Effector memory CD8-positive, alpha-beta T cell (primary cell): ENCODE measurements at regions not wholly inside any gene's neighbourhood (a gene's known extent, or its start where the extent isn't known, plus 50 kb on each side); places are given as distances from the start of the nearest gene placed in this dataset.

Experiments used
- ATAC-seq: fragments of 150-1000 bp; cut with Tn5 transposase; replicated peaks from 2 replicates; pipeline ENCODE4 v1.10.0; 2021; ENCODE audit warnings: mild to moderate bottlenecking, moderate library complexity
- DNase-seq, 3 experiments: peaks; one replicate each; pipeline ENCODE4 v3.0.0; 2021
- H3K27ac Mint-ChIP-seq, 2 donors: one replicate each; pipeline ENCODE4 v1.8.0; 2022; ENCODE audit warnings: mild to moderate bottlenecking in 2 of 2, mixed read lengths in 2 of 2, moderate library complexity in 2 of 2
- H3K27me3 Mint-ChIP-seq, 2 donors: one replicate each; pipeline ENCODE4 v1.8.0; 2022; ENCODE audit warnings: mixed read lengths in 2 of 2
- H3K36me3 Mint-ChIP-seq: one replicate; pipeline ENCODE4 v1.8.0; 2022; ENCODE audit warnings: mild to moderate bottlenecking, moderate library complexity, mixed read lengths; ENCODE audit not compliant: insufficient read depth
- H3K4me1 Mint-ChIP-seq, 2 donors: one replicate each; pipeline ENCODE4 v1.8.0; 2022; ENCODE audit warnings: low read depth in 2 of 2, mixed read lengths in 2 of 2
- H3K4me3 Mint-ChIP-seq, 2 donors: one replicate each; pipeline ENCODE4 v1.8.0; 2022; ENCODE audit warnings: mild to moderate bottlenecking in 2 of 2, mixed read lengths in 2 of 2, moderate library complexity in 2 of 2
- H3K9me3 Mint-ChIP-seq, 2 donors: one replicate each; pipeline ENCODE4 v1.8.0; 2022; ENCODE audit warnings: mixed read lengths in 2 of 2

DNA sequence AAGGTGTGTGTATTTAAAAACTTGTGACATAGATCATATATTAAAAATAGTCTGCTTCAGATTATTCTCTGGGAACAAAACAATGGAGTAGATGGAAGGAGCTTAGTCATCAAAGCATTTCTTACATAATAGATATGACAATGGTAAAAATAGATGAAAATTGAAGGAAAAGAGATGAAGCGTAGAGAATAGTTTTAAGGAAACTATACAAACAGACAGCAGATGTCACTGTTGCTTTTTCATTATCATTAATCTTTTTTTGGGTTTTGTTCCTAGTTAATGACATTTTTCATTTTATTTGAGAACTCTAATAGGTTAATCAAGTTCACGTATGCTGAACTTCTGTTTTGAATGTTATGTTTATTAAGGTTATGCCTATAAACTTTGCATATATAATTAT, 149.2 kb upstream of the FBXO33 start:
- H3K4me1 Mint-ChIP-seq: no peaks in the 10 kb centered on the region
- no peaks in the 10 kb centered on the region for H3K27me3 Mint-ChIP-seq
- ATAC-seq (no peak), DNase-seq (no peak)
- H3K4me3 Mint-ChIP-seq: no peak overlapping the region
- H3K27ac Mint-ChIP-seq: no peak overlapping the region
- H3K9me3 Mint-ChIP-seq: peaks cover 0 to 5% of the 10 kb centered on the region in 2 donors
- no peaks in the 10 kb centered on the region for H3K36me3 Mint-ChIP-seq

- DNase-seq (no peak), ATAC-seq (no peak)
- no peak overlapping the region for H3K27ac Mint-ChIP-seq
- peaks cover 0 to 8% of the 10 kb centered on the region in 2 donors for H3K9me3 Mint-ChIP-seq
- H3K4me3 Mint-ChIP-seq: no peak overlapping the region
- H3K36me3 Mint-ChIP-seq: no peaks in the 10 kb centered on the region
- no peaks in the 10 kb centered on the region for H3K4me1 Mint-ChIP-seq
- H3K27me3 Mint-ChIP-seq: no peaks in the 10 kb centered on the region
Observed at GRCh38 chr14:39580696-39581095, 148.5 kb upstream of the FBXO33 start.

DNA sequence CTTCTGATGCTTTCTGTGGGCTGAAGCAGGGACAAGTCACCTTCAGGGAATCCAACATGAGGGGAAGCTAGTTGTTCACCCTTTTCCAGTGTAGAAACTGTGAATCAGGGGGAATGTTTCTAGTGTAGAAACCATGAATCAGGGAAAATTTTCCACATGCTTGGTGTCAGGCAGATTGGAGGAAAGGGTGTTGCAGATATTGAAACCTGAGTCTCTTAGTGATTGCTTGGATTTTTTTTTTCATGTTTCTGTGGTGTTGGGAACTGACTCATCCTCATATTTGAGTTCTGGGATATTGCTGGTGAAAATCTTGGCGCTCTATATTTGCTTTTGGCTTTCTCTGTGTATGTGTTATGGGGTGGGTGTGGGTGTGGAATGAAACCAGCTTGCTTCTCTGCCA, 144.5 kb upstream of the FBXO33 start:
- H3K27ac Mint-ChIP-seq: no peak overlapping the region
- no peaks in the 10 kb centered on the region for H3K27me3 Mint-ChIP-seq
- no peak overlapping the region for H3K4me3 Mint-ChIP-seq
- ATAC-seq (no peak), DNase-seq (no peak)
- peaks cover 8 to 13% of the 10 kb centered on the region in 2 donors for H3K9me3 Mint-ChIP-seq
- H3K36me3 Mint-ChIP-seq: no peaks in the 10 kb centered on the region
- no peaks in the 10 kb centered on the region for H3K4me1 Mint-ChIP-seq

DNA sequence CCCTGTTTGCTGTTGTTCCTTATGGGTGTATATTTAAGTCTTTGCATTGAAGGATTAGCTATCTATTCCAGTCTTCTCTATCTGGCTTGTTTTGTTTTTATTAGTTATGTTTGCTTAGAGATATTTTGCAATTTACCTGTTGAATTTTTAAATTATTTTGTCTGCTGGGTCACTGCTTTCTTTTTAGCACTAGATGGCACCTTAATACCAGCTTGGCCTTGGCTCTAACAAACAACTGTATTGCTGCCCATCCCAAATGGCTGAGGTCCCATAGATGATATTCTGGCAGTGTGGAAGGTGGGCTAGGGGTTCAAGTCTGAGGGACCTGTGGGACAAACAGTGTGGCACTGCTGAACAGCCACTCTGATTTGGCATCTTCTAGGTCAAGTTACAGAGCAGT, 144.0 kb upstream of the FBXO33 start:
- DNase-seq: no peak
- H3K9me3 Mint-ChIP-seq: peaks cover 8 to 13% of the 10 kb centered on the region in 2 donors
- H3K27me3 Mint-ChIP-seq: no peaks in the 10 kb centered on the region
- ATAC-seq: no peak
- H3K27ac Mint-ChIP-seq: no peak overlapping the region
- H3K4me3 Mint-ChIP-seq: no peak overlapping the region
- H3K4me1 Mint-ChIP-seq: no peaks in the 10 kb centered on the region
- H3K36me3 Mint-ChIP-seq: no peaks in the 10 kb centered on the region

DNA sequence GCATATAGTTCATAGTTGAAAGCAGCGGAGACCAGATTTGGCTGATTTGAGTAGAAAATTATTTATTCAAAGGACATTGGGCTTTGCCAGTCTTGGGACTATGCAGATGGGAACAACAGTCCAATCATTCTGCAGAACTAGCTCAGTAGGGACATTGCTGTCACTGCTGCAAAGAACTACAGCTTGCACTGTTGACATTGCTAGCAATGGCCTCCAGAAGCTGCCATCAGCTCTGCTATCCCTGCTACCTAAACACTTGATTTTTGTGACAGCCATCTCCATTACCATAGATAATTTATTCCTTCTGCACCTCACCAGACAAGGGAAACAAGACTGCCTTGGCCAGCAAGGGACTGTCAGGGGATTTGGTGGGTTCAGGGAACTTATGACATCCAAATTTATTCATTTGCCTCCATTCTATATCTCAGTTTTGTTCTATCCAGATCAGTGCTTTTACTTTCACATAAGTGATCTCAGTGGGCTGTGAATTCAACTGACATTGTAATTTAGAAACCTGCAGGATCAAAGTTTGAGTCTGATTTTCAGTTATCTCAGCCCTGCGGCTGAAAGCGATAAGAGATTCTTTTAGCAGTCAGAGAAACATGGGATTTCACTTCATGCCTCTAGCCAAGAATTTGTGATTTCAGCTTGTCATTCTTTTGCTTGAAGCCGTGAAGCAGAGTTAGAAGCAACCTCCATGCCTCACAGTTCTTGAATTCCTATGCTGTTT, 136.7 kb upstream of the FBXO33 start:
- Mint-ChIP-seq H3K9me3 (peaks cover 7 to 13% of the 10 kb centered on the region in 2 donors), H3K36me3 (no peaks in the 10 kb centered on the region), H3K27ac (no peak overlapping the region), H3K4me3 (no peak overlapping the region), H3K4me1 (no peaks in the 10 kb centered on the region), H3K27me3 (no peaks in the 10 kb centered on the region)
- ATAC-seq (no peak), DNase-seq (no peak)

GRCh38 chr14:39566795-39567194, 134.6 kb upstream of the FBXO33 start:
- H3K4me1 Mint-ChIP-seq: no peaks in the 10 kb centered on the region
- H3K9me3 Mint-ChIP-seq: peaks cover 0 to 7% of the 10 kb centered on the region in 2 donors
- DNase-seq (no peak), ATAC-seq (no peak)
- H3K36me3 Mint-ChIP-seq: no peaks in the 10 kb centered on the region
- no peak overlapping the region for H3K4me3 Mint-ChIP-seq
- no peak overlapping the region for H3K27ac Mint-ChIP-seq
- no peaks in the 10 kb centered on the region for H3K27me3 Mint-ChIP-seq

DNA sequence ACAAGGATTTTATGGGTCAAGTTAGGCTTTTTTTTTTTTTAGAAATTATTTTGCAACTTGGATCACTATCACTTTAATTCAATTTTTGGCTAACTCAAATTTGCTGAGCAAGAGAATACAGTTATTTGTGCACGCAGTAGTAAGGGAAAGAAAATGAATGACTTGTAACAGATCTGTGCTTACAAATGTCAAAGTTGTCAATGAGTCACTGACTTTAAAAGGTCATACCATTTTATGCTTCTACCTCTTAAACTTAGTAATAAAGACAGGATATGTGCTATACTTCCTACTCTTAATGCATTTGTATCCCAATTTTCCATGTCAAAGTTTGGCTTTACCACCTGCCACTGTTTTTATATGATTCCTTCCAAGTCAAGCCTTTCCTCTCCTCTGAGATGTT, 131.1 kb upstream of the FBXO33 start:
- Mint-ChIP-seq H3K4me3 (no peak overlapping the region), H3K9me3 (peaks cover 9 to 10% of the 10 kb centered on the region in 2 donors), H3K27me3 (no peaks in the 10 kb centered on the region), H3K36me3 (no peaks in the 10 kb centered on the region), H3K27ac (no peak overlapping the region), H3K4me1 (no peaks in the 10 kb centered on the region)
- no peak for DNase-seq
- no peak for ATAC-seq

DNA sequence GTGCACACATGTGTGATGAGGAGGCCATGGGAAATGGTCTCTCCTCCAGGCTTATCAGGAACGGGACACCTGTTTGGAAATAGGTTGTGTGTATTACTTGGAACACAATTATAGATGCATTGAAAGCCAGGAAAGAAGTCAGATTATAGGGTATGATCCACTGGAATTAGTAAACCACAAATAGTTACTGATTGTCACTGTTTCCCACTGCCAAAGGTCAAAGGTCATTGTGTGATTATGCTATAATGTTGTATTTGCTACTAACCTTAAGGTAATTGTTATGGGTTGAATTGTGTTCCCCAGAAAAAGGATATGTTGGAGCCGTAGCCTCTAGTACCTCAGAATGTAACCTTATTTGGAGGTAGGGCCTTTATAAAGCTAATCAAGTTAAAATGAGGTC, 129.9 kb upstream of the FBXO33 start:
- DNase-seq: no peak
- no peaks in the 10 kb centered on the region for H3K4me1 Mint-ChIP-seq
- H3K36me3 Mint-ChIP-seq: no peaks in the 10 kb centered on the region
- no peak for ATAC-seq
- no peak overlapping the region for H3K27ac Mint-ChIP-seq
- no peaks in the 10 kb centered on the region for H3K27me3 Mint-ChIP-seq
- H3K4me3 Mint-ChIP-seq: no peak overlapping the region
- H3K9me3 Mint-ChIP-seq: peaks cover 9 to 10% of the 10 kb centered on the region in 2 donors

GRCh38 chr14:39558525-39558924, 126.3 kb upstream of the FBXO33 start:
- H3K4me3 Mint-ChIP-seq: no peak overlapping the region
- H3K9me3 Mint-ChIP-seq: peaks cover 10 to 11% of the 10 kb centered on the region in 2 donors
- no peak overlapping the region for H3K27ac Mint-ChIP-seq
- no peaks in the 10 kb centered on the region for H3K4me1 Mint-ChIP-seq
- ATAC-seq: no peak
- no peak for DNase-seq
- H3K36me3 Mint-ChIP-seq: no peaks in the 10 kb centered on the region
- H3K27me3 Mint-ChIP-seq: no peaks in the 10 kb centered on the region

DNA sequence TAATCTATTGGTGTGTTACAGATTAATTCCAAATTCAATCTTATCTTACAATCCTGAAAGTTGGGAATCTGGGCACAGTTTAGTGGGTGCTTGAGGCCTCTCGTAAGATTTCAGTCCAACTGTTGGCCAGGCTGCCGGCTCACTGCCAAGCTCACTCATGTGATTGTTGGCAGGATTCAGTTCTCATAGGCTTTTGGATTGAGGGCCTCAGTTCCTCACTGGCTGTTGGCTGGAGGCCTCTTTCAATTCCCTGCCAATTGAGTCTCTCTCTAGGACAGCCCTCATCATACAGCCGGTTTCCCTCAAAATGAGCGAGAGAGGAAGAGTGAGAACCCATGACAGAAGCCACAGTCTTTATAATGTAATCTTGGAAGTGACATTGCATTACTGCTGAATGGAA, 123.5 kb upstream of the FBXO33 start:
- Mint-ChIP-seq H3K36me3 (no peaks in the 10 kb centered on the region), H3K27ac (no peak overlapping the region), H3K9me3 (peaks cover 10 to 11% of the 10 kb centered on the region in 2 donors), H3K4me3 (no peak overlapping the region), H3K4me1 (no peaks in the 10 kb centered on the region), H3K27me3 (no peaks in the 10 kb centered on the region)
- DNase-seq (no peak), ATAC-seq (no peak)

GRCh38 chr14:39554576-39554975, 122.3 kb upstream of the FBXO33 start:
- no peaks in the 10 kb centered on the region for H3K4me1 Mint-ChIP-seq
- H3K9me3 Mint-ChIP-seq: peaks cover 3 to 11% of the 10 kb centered on the region in 2 donors
- no peaks in the 10 kb centered on the region for H3K27me3 Mint-ChIP-seq
- no peak overlapping the region for H3K27ac Mint-ChIP-seq
- no peaks in the 10 kb centered on the region for H3K36me3 Mint-ChIP-seq
- DNase-seq: no peak
- ATAC-seq: no peak
- no peak overlapping the region for H3K4me3 Mint-ChIP-seq

DNA sequence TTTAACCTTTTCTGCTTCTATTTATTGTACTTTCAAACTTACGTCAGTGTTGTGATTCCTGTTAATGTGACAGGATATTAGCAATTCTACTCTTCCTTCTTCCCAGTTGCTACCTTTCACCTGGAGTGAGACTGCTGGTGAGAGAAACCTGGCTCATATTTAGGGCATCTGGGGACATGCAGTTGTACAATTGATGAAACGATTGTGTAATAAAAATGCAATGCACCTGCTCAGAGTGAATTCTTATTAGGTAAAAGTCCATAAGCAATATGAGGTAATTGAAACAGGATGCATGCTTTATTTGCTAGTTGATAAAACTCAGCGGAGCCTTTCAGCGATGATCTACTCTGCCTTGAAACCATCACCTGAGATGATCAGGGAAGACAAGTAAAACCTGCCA, 116.1 kb upstream of the FBXO33 start:
- H3K4me1 Mint-ChIP-seq: no peaks in the 10 kb centered on the region

GRCh38 chr14:39547845-39548244, 115.6 kb upstream of the FBXO33 start:
- H3K27me3 Mint-ChIP-seq: no peaks in the 10 kb centered on the region
- H3K4me1 Mint-ChIP-seq: no peaks in the 10 kb centered on the region
- DNase-seq: no peak
- no peak overlapping the region for H3K27ac Mint-ChIP-seq
- no peak for ATAC-seq
- peaks cover 8 to 20% of the 10 kb centered on the region in 2 donors for H3K9me3 Mint-ChIP-seq
- no peaks in the 10 kb centered on the region for H3K36me3 Mint-ChIP-seq
- H3K4me3 Mint-ChIP-seq: no peak overlapping the region

More for the DNA sequence above, 116.1 kb upstream of the FBXO33 start:
- DNase-seq (no peak), ATAC-seq (no peak)
- Mint-ChIP-seq H3K9me3 (peaks cover 8 to 20% of the 10 kb centered on the region in 2 donors), H3K4me3 (no peak overlapping the region), H3K27me3 (no peaks in the 10 kb centered on the region), H3K36me3 (no peaks in the 10 kb centered on the region), H3K27ac (no peak overlapping the region)

- Mint-ChIP-seq H3K27ac (no peak overlapping the region), H3K4me1 (no peaks in the 10 kb centered on the region), H3K27me3 (peaks cover 12 to 15% of the 10 kb centered on the region in 2 donors), H3K36me3 (no peaks in the 10 kb centered on the region), H3K9me3 (peaks cover 8 to 10% of the 10 kb centered on the region in 2 donors), H3K4me3 (no peak overlapping the region)
- no peak for DNase-seq
- ATAC-seq: no peak
Observed at GRCh38 chr14:39505812-39506211, 73.6 kb upstream of the FBXO33 start.
